H54 (cell line): ENCODE measurements at regions not wholly inside any gene's neighbourhood (a gene's known extent, or its start where the extent isn't known, plus 50 kb on each side); places are given as distances from the start of the nearest gene placed in this dataset.
A peak's percentile ranks its signal among the peaks of the same experiment; 100 is the strongest.
"Not testable (repeated sequence)": the region's sequence is repeated elsewhere in the genome, so short reads cannot be mapped to it uniquely, and the experiment has no call there.

ENCODE experiments used
- DNase-seq: peaks from one replicate; pipeline ENCODE4 v3.0.0; 2011; ENCODE audit warnings: low spot score, mixed read lengths; ENCODE audit not compliant: insufficient read length
- FAIRE-seq: peaks from 3 replicates; lab custom pipeline; 2011; peaks lifted over from hg19 to GRCh38; lab: Jason Lieb, UNC
- POLR2A ChIP-seq: IDR thresholded peaks from 2 replicates; pipeline ENCODE4 v1.6.1; 2011; ENCODE audit warnings: low read depth, mild to moderate bottlenecking, low read length

DNA sequence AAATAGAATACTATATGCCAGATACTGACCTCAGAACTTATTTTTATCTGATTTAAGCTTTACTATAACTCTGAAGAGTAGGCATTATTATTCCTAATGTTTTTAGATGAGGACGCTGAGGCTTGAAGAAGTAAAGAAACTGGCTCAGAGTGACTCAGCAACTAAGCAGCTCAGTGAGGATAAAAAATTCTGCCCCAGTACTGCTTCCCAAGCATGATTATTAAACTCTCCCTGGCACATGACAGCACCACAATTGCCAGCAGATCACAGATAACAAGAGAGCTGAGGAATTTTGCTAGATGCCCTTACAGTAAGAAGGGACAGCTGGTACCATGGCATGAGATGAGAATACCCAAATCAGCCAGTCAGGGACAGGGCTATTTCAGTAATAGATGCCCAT, 219.4 kb downstream of the NKX6-1 start:
- DNase-seq (no peak), FAIRE-seq (no peak)
- TF ChIP-seq POLR2A = no peak

DNA sequence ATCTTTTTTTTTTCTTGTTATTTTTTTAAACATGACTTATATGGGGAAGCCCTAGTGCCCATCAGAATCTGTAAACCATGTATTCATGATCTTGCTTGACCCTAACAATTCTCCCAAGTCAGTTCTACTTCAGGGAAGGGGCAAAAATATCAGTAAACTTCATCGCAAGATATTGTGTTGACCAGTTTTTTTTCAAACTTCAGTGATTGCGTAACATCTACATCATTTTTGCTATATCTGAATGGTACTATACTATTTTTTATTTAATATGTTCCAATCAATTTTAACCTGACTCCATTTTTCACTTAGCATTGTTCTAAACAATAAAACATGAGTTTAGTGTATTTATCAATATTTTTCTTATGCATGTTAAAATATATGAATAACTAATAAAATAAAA, 221.2 kb downstream of the NKX6-1 start:
- FAIRE-seq (no peak), DNase-seq (no peak)
- no peak for TF ChIP-seq POLR2A

DNA sequence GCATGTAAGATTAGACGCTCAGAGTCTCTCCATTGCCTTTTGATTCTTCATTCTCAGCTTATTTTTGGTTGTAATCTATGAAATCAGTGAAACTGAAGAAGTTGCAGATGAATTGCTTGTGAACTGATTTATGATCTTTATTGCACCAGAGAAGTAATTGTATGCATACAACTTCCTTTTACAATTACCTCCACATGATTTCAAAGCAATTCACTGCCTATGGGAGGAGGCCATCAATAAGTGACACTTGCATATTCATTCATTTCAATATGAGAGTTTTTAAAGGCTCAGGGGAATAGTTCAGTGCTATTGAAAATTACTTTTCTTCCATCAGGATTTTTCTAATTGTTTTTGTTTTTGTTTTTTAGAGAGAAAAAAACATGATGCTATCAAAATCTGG, 222.3 kb downstream of the NKX6-1 start:
- no peak for FAIRE-seq
- no peak for DNase-seq
- TF ChIP-seq POLR2A = no peak

DNA sequence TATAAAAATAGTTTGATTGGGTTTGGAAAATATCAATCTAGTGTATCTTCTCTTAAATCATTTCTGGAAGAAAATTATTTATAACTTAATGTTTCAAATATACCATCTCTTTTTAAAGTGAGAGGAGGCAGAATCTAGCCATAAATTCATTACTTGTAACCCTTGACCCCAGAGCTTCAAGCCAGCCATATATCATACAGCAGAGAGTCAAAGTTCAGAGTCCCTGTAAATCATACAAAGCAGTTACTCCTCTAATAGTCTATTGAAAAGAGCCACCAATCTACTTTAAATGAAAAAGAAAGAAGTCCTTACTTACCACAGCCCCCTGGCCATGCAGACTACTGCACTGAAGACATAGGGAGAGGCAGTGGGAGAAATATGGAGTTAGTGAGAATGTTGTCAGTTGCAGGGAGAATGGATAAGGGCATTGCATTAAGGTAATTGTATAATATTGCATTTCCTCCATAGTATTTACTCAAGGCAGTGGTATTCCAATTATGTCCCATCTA, 229.5 kb downstream of the NKX6-1 start:
- DNase-seq = no peak
- no peak for FAIRE-seq
- TF ChIP-seq POLR2A = no peak

DNA sequence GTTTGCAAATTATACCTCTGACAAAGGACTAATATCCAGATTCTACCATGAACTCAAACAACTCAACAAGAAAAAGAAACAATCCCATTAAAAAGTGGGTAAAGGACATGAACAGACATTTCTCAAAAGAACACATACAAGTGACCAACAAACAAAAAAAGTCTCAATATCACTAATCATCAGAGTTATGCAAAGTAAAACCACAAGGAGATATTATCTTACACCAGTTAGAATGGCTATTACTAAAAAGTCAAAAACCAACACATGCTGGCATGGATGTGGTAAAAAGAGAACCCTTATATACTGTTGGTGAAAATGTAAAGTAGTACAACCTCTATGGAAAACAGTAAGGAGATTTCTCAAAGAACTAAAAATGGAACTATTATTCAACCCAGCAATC, 234.4 kb downstream of the NKX6-1 start:
- TF ChIP-seq POLR2A = no peak
- FAIRE-seq (no peak), DNase-seq (no peak)

DNA sequence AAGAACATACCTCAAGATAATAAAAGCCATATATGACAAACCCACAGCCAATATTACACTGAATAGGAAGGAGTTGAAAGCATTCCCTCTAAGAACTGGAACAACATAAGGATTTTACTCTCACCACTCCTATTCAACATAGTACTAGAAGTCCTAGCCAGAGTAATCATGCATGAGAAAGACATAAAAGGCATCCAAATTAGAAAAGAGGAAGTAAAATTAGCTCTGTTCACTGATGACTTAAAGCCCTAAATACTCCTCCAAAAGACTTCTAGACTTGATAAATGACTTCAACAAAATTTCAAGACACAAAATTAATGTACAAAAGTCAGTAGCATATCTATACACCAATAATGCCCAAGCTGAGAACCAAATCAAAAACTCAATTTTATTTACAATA, 235.7 kb downstream of the NKX6-1 start:
- no peak for TF ChIP-seq POLR2A
- FAIRE-seq = no peak
- no peak for DNase-seq

DNA sequence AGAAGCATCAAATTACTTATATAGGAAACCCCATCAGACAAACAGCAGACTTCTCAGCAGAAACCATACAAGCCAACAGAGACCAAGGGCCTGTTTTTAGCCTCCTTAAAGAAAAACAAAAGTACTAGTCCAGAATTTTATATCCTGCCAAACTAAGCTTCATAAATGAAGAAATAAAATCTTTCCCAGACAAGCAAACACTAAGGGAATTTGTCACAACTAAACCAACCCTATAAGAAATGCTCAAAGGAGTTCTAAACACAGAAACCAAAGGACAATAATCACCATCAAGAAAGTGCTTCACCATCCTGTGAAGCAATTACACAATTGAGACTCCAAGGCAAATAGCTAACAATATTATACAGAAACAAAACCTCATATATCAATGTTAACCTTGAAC, 238.6 kb downstream of the NKX6-1 start:
- TF ChIP-seq POLR2A = no peak
- DNase-seq (no peak), FAIRE-seq (no peak)

DNA sequence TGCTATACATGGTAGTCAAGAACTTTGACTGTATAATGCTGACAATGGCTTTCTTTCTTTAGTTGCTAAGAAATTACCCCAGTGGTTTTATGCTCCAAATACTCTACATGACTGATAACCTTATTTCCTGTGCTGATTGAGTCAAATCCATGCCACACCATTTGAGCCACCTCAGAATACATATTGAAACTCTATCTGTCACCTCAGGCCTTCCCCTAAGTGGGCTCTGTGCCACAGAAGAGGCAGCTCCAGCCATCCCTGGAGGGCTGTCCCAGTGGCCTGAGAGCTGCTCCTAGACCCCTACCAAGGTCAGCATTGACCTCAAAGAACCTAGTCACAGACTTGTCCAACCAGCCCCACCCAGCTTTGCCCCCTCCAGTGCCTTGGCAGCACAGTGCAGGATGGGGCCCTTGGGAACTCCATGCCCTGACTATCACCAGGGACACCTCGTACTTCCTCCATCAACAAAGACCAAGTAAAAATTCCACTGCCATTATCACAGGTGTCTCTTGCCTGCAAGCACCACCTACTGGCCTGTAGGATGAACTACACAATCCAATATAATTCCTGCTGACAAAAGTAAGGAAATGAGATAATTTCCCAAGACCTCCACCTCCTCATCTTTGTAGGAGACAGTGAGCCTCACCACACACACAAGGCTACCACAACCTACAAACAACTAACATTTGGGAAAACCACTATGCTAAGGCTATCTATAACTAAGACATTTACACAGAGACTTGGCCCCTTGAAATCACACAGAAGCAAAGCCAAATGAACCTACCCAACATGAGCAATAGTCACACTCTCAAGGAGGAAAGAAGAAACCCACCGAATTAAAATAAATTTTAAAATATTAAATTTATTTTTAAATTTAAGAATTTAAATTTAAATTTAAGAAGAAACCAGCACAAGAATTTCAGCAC, 239.9 kb downstream of the NKX6-1 start:
- DNase-seq (peak; percentile 1), FAIRE-seq (peak; percentile 50)
- no peak for TF ChIP-seq POLR2A

DNA sequence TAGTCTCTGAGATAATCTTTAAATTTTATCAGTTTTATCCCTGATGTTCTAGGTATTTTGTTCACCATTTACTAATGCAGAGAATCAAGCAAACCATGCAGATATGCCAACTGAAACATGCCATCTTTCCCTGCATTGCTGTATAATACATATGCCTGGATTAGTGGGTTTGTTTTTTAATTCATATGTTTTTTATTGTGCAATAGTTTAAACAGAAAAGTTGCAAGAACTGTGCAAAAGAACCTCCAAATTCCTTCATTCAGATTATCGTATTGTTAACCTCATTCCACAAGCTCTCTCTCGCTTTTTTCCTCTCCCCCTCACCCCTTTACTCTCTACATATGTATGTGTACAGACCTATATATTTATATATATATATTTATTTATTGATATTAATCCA, 244.6 kb downstream of the NKX6-1 start:
- no peak for DNase-seq
- FAIRE-seq = no peak
- TF ChIP-seq POLR2A = no peak

DNA sequence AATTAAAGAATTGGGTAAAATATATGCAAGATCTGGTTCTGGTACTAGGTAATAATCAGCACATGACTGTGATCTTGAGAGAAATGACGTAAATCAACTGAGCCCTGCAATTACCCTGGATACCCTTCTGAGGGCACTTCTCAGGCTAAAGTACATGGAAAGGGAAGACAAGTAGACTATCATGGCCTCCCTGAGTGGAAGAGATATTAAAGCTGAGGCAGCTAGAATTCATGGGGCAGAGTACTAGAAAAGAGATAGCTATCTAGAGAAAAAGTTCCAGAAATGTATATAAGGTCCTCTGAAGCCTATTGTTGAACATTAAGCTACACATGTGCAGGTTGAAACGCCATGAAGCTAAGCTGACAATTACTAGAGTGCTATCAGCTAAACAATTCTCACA, 249.6 kb downstream of the NKX6-1 start:
- FAIRE-seq = no peak
- no peak for TF ChIP-seq POLR2A
- DNase-seq = no peak

DNA sequence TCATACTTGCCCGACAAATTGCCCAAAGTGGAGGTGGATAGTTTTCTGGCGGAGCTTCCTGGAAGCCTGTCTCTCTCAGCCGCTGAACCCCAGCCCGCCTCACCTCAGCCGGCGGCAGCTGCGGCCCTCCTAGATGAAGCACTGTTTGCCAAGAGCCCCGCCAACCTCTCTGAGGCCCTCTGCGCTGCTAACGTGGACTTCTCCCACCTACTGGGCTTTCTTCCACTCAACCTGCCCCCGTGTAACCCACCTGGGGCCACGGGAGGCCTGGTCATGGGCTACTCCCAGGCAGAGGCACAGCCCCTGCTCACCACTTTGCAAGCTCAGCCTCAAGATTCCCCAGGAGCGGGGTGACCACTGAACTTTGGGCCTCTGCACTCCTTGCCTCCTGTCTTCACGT, 254.1 kb downstream of the NKX6-1 start:
- not testable (repeated sequence) for FAIRE-seq

DNA sequence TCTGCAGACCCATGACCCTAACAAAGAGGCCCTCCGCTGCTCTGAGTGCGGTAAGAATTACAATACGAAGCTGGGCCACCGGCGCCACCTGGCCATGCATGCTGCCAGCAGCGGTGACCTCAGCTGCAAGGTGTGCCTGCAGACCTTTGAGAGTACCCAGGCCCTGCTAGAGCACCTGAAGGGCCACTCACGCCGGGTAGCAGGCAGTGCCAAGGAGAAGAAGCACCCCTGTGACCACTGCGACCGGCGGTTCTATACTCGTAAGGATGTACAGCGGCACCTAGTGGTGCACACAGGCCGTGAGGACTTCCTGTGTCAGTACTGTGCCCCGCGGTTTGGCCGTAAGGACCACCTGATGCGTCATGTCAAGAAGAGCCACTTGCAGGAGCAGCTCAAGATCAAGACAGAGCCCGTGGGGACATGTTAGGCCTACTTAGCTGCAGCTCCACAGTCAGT, 254.7 kb downstream of the NKX6-1 start:
- DNase-seq, FAIRE-seq: not testable (repeated sequence)

More for the DNA sequence above, 254.1 kb downstream of the NKX6-1 start:
- DNase-seq = not testable (repeated sequence)

DNA sequence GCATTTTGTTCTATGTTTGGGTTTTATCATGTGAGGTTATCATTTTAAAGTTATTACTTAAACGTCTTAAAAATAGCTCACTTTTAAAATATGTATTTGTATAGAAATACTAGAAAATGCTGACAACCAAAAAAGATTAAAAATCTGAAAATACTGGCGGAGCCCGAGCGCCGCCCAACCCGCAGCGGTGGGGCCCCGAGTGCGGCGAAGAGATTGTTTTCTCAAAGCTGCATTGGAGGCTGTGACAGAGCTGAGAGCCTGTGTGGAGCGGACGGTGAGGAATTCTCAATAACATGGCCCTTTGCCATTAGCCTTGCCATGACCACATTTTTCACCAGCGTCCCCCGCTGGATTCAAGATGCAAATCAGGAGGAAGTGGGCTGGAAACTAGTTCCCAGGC, 255.4 kb downstream of the NKX6-1 start:
- FAIRE-seq (no peak), DNase-seq (no peak)
- TF ChIP-seq POLR2A = no peak

DNA sequence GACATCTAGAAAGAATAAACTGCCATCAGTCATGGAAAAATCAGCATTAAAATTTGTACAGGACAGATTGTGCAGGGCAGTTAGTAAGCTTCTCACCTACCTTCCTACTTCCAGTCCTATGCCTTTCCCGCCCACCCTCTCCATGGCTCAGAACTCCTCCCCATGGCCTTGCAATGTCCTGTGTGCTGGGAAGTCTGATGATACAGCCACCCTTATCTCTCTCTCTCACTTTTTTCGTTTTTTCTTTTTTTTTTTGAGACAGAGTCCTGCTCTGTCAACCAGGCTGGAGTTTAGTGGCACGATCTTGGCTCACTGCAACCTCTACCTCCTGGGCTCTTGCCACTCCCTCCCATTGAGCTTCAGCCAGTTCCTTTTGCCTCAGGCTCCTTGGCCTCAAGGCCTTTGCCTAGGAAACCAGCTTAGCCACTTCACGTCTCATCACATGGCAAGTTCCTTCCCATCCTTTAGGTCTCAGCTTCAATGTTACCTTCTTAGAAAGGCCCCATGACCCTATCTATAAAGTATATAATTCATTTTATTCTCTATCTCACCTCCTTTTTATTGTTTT, 259.7 kb downstream of the NKX6-1 start:
- FAIRE-seq (no peak), DNase-seq (no peak)
- no peak for TF ChIP-seq POLR2A

DNA sequence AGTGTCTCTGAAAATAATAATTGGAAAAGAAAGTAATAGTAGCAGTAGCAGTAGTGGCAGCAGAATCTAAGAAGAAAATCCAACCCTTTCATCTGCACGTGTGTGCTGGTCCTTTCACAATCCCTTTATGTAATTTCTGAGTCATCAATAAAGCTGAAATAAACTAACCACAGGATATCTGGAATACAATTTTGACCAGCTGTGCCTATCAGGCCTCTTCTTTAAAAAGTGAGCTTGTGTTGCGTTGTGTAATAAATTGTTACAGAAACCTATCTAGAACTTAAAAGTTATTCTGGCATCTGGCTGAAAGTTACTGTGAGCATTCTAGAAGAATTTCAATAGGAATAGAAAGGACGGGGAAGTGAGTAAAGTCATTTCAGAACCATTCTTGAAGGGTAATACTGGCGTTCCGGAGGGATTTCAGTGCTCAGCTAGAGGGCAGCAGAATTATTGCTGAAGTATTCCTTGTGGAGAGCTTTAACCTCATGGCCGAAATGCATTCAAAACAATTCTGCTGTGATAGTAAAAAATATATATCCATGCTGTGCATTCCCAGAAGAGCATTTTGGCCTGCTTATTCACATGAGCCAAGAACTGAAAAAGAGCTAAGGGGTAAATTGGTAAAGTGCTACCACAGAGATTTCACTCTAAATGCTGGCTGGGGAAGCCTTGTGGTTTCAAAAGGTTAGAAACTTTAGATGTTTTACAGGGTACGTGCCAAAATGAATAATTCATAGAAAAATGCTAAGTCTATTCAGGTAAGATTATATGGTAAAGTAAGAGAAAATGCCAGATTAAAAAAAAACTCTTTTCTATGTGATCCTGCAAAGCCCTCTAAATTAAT, 260.6 kb downstream of the NKX6-1 start:
- DNase-seq = no peak
- FAIRE-seq = no peak
- no peak for TF ChIP-seq POLR2A
